HG02870 (cell line): ENCODE measurements at regions not wholly inside any gene's neighbourhood (a gene's known extent, or its start where the extent isn't known, plus 50 kb on each side); places are given as distances from the start of the nearest gene placed in this dataset.
"Not testable (repeated sequence)": the region's sequence is repeated elsewhere in the genome, so short reads cannot be mapped to it uniquely, and the experiment has no call there.

ENCODE experiments used
- ATAC-seq: cut with Tn5 transposase; IDR thresholded peaks from one replicate; pipeline ENCODE4 v1.9.1; 2021; ENCODE audit warnings: mild to moderate bottlenecking, moderate library complexity; ENCODE audit not compliant: unreplicated experiment

GRCh38 chr5:162931501-162931900 is 505.9 kb upstream of the CCNG1 start:
- no peak for ATAC-seq

- ATAC-seq, result no peak
These were observed 497.4 kb upstream of the CCNG1 start for GRCh38 chr5:162939991-162940390.

- ATAC-seq, result no peak
These were observed 488.7 kb upstream of the CCNG1 start for GRCh38 chr5:162948677-162949076.

GRCh38 chr5:162956570-162956969 is 480.8 kb upstream of the CCNG1 start:
- no peak for ATAC-seq

- ATAC-seq, result not testable (repeated sequence)
These were observed 473.3 kb upstream of the CCNG1 start for GRCh38 chr5:162964144-162964543.

GRCh38 chr5:162990063-162990462 is 447.3 kb upstream of the CCNG1 start:
- ATAC-seq, result no peak

GRCh38 chr5:162990856-162991497 is 446.4 kb upstream of the CCNG1 start:
- peak; percentile 88 for ATAC-seq

GRCh38 chr5:162995568-162995967 is 441.8 kb upstream of the CCNG1 start:
- ATAC-seq, result no peak

GRCh38 chr5:162996053-162996452 is 441.3 kb upstream of the CCNG1 start:
- no peak for ATAC-seq

- ATAC-seq, result no peak
These were observed 431.4 kb upstream of the CCNG1 start for GRCh38 chr5:163005949-163006348.

- ATAC-seq, result no peak
These were observed 414.7 kb upstream of the CCNG1 start for GRCh38 chr5:163022582-163023128.

GRCh38 chr5:163023846-163024245 is 413.5 kb upstream of the CCNG1 start:
- no peak for ATAC-seq

GRCh38 chr5:163024936-163025335 is 412.5 kb upstream of the CCNG1 start:
- ATAC-seq, result no peak

- no peak for ATAC-seq
These were observed 403.7 kb upstream of the CCNG1 start for GRCh38 chr5:163033656-163034055.

- ATAC-seq, result no peak
These were observed 396.1 kb upstream of the CCNG1 start for GRCh38 chr5:163041254-163041653.

GRCh38 chr5:163079618-163080017 is 357.8 kb upstream of the CCNG1 start:
- ATAC-seq, result peak; percentile 48

GRCh38 chr5:163089230-163089629 is 348.2 kb upstream of the CCNG1 start:
- ATAC-seq, result no peak

- no peak for ATAC-seq
These were observed 347.5 kb upstream of the CCNG1 start for GRCh38 chr5:163089926-163090325.

GRCh38 chr5:163094492-163095180 is 342.8 kb upstream of the CCNG1 start:
- peak; percentile 89 for ATAC-seq

- no peak for ATAC-seq
These were observed 332.9 kb upstream of the CCNG1 start for GRCh38 chr5:163104464-163104863.

GRCh38 chr5:163105456-163105855 is 331.9 kb upstream of the CCNG1 start:
- ATAC-seq, result no peak

GRCh38 chr5:163106098-163106497 is 331.3 kb upstream of the CCNG1 start:
- peak; percentile 54 for ATAC-seq
